GM21447 (cell line): ENCODE measurements at regions not wholly inside any gene's neighbourhood (a gene's known extent, or its start where the extent isn't known, plus 50 kb on each side); places are given as distances from the start of the nearest gene placed in this dataset.

Source experiments
- ATAC-seq: cut with Tn5 transposase; IDR thresholded peaks from one replicate; pipeline ENCODE4 v1.9.1; 2021; ENCODE audit not compliant: unreplicated experiment

DNA sequence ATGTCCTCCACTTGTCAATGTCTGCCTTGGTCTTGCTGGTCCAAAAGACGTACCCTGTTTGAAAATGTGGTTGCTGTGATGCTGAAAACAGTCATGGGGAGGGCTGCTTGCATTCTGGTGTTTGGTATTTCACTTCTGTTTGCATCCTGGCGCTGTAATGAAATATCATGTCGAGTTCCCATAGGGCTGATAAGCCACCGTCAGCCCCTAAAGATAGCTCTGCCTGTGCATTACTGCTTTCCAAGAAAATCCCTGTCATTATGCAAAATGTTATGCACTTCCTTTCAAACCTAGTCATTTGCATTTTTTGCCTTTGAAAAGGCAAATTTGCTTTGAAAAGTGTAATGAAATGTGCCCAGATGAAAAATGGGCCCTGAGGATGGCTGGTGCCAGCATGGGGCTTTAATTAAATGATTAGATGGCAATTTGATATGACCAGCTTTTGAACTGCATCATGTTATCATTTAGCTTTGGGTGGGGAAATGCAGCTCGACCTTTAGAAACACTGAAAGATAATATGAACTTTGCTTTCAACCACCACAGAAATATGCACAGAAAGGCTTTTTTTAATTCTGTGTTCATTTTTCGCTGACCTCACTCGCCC, 374.4 kb upstream of the SGCD start:
- ATAC-seq, result no peak

DNA sequence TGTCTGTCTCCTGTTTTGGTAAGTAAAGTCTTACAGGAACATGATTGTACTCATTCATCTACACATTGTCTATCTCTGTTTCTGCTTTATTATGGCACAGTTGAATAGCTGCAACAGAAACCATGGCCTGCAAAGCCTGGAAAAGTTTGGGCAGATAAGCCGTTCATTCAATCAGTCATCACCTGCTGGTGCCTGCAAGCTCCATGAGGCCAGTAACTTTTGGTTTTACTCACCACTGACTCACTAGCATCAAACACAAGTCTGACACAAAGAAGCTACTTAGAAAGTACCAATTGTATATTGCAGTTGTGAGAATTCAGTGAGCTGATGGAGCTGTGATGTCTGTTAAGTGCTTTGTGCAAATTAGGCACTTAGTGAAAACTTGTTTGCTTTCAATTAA, 373.6 kb upstream of the SGCD start:
- no peak for ATAC-seq

DNA sequence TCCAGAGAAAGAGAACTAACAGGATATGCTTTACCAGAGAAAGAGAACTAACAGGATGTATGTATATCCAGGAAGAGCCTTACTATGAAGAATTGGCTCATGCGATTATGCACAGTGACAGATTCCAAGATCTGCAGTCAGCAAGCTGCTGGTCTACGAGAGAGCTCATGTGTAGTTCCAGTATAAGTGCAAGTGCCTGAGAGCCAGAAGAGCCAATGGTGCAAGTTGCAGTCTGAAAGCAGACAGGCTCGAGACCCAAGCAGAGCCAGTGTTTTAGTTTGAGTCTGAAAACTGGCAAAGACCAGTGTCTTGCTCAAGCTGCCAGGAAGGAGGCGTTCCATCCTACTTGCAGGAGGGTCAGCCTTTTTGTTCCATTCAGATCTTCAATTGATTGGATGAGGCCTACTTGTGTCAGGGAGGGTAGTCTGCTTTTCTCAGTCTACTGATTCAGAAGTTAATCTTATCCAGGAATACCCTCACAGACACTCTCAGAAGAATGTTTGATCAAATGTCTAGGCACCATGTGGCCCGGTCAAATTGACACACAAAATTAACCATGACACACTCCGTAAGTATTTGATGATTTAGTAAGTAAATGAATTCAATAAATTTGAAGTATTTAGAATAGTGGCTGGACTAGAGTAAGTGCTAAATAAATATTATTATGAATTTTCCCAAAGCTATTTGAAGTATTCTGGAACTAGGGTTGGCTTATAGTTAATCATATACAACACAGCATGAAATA, 372.1 kb upstream of the SGCD start:
- no peak for ATAC-seq

DNA sequence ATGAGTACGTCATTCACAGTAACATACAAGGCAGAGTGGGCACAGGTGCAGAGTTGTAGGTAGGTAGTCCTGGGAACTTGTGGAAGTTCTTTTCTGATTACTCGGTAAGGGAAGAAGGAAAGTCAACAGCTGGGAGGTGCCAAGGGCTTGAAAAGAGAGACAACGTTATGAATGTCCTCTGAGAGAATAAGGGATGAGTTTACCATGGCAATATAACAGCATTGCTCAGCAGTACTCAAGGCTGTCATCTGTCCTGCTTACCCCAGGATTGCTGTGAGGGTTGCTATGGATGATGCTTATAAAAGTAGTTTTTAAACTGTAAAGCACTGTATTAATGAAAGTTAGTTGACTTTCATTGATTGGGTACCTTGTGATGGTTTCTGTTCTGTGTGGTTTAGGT, 369.1 kb upstream of the SGCD start:
- no peak for ATAC-seq

DNA sequence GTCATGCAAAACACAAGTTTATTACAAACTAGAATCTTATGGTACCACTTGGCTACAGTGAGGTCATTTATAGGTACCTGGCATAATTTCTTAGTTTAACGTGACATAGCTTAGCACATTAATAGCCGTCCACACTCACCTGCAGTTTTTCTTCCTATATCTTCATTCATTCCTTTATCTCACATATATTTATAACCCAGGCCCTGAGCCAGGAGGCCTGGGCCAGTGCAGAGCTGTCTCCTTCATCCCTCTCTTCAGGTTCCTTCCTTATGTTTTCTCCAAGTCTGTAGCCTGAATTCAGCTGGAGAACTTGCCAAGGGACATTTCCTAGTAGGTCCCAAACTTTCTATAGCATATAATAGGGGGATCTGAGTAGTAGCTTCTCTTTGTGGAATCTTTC, 367.9 kb upstream of the SGCD start:
- no peak for ATAC-seq

DNA sequence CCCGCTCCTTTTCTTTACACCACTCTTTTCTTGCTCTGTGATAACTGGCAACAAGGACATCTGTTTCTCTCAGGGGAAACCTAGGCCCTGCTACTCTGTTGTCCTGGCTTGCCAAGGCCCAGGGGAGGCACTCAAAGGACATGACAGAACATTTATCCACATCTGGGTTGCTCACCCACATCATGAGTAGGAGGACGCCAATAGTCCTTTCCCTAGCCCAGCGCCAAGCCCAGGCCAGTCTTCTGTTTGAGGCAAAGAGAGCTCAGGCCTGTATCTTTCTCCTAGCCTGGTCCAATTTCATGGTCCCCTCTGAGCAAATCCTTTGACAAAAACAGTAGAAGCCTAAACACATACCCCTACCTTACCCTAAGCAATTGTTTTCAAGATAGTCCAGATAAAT, 366.8 kb upstream of the SGCD start:
- no peak for ATAC-seq

DNA sequence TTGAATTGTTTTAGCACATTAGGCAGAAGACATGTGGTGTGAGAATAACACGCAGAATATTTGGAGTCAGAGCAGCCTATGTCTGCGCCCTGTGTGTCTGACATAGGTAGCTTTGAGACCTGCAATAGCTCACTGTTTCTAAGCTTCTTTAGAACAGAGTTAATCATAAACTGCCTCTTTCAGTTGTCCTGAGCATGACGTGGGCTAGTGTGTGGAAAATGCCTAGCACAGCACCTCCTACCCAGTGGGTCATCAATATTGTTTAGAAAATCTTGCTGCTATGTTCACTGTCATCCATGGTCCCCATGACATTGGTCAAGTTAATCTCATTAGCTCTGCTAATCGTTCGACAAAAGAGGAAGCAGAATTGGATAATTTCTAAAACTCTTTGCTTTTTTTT, 357.4 kb upstream of the SGCD start:
- ATAC-seq, result no peak

DNA sequence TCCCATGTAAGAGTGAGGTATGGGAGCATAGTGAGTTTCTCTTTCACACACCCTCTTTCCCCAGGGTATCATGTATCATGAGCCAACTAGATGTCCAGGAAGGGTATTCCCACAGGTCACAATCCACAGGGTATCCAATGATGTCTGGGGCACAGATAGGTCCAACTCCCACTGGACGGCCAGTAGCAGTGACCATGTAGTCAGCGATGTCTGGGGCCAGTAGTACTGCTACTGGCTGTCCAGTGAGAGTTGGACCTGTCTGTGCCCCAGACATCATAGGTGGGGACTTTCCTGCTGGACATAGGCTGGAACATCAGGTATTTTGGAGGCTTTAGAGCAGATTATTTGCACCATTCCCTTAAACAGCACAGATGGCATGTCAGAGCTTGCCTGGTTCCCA, 352.6 kb upstream of the SGCD start:
- ATAC-seq, result no peak

DNA sequence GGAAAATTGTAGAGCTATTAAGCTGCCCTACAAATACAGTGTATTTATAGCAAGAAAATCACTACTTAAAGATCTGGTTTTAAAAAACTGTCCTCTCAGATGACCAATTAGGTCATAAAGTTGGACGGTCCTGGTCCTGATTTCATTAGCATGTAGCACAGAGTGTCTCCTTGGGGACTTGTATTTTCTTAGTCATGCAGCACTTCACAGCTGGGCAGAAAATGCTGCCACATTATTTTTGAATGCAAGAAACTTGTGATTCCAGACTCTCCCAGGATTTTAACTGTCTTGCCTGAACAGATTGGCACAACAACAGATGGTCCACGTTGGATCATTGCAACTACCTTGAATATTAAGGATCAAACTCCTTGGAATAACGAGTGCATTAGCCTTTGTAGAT, 348.1 kb upstream of the SGCD start:
- ATAC-seq, result no peak

DNA sequence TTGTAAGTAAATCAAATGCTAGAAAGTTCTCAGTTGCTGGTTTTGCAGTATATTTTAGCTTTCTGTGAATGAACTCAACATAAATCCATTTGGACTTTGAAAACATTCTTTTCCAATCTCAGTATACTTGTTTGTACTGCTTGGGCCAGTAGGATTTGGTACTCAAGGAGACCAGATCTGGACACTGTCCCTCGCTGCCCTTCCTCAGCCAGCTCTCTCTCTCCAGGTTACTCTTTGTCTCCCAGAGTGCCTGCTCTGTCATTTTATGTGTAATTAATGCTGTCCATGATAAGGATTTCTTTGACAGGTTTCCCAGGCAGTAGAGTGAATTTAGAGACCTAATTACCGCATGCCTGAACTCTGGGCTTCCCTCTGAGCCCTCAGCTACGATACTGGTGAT, 344.6 kb upstream of the SGCD start:
- ATAC-seq, result no peak

DNA sequence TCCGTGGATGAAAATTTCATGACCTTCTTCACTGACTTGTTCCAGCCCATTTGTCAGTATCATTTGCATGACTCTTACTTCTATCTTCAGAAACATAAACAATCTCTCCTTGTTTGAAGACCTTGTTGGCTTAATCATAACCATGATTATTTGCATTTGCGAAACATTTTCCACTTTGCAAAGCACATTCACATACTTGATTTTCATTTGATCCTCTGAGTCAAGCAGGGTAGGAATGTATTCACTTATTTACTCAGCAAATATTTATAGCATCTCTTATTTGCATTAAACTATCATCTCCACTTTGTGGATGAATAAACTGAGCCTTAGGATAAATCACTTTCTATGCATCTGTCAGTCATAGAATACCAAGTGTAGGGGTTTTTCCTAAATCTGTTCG, 343.0 kb upstream of the SGCD start:
- ATAC-seq, result no peak

DNA sequence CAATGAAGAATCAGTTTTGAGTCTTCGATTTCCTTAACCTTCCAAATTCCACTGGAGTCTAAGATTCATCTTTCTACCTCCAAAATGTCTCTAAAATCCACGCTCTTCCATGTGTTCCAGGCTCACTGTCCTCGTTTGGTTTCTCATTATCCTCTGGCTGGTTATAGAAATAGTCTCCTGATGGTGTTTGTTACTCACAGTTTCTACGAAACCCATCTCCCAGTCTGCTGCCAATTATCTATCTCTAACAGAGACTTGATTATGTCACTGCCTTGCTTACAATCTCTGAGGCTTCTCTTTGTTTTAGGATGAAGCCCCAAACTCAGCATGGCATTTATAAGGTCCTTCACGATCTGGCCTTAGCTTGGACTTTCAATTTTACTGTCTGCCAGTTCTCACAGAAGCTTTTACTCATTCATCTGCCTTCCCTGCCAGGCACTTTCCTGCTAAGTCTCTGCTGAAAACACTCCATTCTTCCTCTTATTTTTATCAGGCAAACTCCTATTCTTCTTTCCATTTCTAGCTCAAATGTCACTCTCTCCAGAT, 339.6 kb upstream of the SGCD start:
- no peak for ATAC-seq

DNA sequence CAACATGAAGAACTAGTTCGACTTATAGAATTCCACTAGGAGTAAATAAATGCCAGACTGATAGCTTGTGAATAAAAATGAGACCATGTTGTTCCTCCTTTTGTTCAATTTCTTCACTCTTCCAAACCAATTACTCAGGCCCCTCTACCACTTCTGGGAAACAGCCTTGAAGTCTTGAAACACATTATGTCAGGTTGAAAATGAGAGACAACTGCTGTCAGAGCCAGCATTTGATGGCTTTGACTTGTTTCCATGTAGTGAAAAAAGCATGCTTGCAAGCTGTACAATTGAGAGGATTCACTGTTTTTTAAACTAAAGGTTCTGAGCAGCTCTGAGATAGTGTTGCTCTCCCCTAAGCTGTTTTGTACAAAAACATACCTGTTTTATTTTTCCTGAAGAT, 337.1 kb upstream of the SGCD start:
- no peak for ATAC-seq

DNA sequence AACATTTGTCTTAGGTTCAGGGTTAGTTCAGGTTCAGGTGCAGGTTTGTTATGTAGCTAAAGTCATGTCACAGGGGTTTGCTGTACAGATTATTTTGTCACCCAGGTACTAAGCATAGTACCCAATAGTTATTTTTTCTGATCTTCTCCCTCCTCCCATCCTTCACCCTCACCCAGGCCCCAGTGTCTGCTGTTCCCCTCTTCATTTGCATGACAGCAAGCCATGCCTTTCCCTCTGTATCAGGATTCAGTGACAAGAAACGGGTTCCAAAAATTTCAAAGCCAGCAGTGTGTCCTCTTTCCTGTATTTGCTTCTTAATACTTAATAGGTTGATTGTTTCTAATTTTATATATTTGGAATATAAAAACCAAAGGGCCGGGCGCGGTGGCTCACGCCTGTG, 330.8 kb upstream of the SGCD start:
- ATAC-seq, result no peak

DNA sequence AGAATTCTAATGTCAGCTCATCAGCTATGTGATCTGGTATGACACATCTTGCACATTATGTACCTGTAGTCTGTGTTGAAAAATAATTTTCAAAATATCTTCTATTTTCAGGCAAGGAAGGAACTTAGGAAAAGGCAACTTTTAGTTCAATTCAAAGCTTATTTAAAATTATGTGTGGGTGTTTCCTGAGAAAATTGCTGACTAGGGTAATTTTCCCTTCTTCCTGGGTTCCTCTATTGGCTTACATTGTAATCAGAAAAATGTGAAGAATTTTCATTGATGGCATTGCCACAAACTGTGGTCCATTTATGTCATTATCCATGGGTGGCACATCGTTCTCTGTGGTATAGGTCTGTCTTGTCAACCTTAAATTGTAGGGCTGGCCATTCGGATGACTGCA, 328.7 kb upstream of the SGCD start:
- ATAC-seq, result no peak

DNA sequence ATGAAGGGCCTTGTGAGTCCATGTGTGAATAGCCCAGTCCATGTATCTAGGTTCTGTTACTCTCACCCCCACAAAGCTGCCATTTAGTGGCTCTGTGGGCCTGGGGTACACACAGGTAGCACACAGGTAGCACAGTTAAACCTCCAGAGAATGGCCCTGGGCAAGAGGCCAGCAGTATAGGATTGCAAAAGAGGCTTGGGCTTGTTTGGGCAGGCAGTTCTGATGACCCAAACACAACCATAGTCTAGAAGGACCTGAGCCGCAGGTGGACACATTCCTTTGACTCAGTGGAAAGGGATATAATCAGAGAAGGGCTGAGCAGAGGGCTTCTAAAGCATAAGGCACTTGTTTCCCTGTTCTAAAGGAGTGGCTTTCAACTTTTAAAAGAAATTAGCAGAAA, 326.8 kb upstream of the SGCD start:
- ATAC-seq, result no peak

DNA sequence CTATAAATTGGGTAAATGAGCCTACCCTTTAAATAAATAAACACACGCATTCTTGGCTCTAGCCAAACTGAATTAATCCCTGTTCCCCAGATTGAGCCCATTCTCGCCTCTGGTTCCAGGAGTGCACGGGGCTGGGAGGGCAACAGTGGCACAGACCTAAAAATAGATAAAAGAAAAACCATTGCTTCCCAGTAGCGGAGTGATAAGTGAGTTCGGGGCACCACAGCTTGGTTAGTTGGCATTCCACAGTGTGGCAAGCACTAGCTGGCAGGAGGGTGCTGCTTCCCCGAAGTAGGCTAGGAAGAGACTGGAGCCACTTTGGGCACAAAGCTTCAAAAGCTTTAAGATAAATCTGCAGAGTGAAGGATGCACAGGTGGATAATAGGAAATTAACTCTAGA, 322.2 kb upstream of the SGCD start:
- ATAC-seq, result no peak

DNA sequence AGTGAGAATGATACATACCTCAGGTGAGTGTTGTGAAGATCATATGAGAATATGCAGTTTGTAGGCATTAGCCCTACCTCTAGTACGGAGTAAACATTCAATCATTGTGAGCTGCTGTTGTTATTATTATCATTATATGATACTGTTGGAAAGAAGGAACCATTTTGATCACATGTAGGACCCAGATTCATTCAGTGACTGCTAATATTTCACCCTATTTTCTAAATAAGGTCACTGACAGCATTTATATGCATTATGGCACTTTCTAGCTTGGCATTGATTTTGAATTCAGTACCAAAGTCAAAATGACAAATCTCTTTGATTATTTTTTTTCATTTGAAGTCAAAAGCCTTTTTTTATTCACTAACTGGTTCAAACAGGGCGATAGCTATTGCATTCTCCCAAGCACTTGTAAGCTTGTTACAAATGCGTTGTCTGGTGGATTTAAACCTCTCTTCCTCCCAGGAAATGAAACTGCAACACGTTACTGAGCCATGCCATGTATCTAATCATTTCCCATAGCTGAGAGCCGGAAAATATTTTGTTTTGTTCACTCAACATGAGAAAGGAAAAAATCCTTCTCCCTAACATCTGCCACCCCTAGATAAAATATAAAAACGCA, 320.8 kb upstream of the SGCD start:
- no peak for ATAC-seq

DNA sequence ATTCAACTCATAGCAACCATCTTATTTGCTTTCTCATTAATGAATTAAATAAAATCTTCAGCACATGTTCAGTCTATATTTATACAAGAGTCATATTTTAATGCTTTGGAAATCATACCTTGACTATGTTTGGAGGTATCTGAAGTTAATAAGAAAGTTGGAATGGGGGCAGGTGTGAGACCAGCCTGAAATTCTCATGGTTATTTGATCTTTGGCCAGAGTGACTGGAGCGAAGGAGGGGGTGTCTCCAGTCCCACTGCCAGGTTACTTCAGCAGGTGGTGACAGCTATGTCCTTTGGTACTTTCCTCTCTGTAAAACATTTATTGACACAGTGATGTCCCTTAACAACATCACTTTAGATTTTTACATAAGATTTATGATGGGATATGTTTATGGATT, 318.1 kb upstream of the SGCD start:
- no peak for ATAC-seq

DNA sequence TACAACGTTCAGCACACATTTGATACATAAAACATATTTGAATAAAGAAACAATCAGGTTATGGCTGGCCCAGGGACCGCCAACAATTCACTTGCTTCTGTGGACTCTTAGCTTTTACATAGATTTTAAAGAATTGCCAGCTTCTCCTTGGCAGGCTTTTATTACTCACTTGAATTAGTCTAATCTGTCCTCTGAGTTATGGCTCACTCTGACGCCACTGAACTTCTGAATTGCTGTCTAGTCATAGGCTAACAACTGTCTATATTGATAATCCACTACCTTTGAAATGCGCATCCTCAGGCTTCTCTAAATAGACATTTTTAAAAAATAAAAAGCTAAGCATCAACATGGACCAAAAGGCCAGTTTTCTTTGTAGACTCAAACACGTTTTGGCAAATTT, 317.4 kb upstream of the SGCD start:
- ATAC-seq, result no peak

DNA sequence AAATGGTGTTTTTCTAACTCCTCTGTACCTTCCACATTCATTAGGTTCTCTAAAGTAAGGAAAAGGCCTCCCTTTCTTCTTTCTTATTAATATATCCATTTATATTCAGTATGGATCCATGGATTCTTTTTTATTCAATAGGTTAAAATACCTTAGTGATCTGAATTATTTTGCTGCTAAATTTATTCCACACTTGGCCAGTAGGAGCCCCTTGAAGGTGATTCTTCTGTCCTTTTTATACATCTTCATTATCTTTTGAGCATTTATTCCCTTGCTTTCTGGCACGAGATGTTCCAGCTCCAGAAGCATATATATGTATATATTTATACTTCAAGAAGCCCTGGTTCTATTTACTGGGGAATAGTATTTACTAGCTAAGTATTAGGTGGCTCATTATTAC, 311.8 kb upstream of the SGCD start:
- ATAC-seq, result no peak

DNA sequence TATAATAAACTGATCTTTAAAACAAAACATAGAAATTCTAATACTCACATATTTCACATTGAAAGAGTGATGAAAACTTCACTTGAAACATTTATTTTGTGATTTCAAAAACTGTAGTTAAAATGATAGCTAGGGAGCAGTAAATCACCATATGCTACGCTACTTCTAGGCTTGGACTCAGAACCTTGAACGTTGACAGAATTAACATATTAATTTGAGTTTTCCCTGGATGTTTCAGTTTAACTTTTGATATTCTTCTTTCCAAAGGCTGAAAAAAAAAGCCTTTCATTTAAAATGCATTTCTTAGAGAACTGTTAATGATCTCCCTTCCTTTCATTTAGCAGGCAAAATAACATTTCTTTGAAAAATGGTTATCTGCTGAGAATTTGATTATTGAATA, 307.8 kb upstream of the SGCD start:
- no peak for ATAC-seq
